ENCODE measurements at regions not wholly inside any gene's neighbourhood (a gene's known extent, or its start where the extent isn't known, plus 50 kb on each side); places are given as distances from the start of the nearest gene placed in this dataset.
"Not testable (repeated sequence)": the region's sequence is repeated elsewhere in the genome, so short reads cannot be mapped to it uniquely, and the experiment has no call there.

- Mint-ChIP-seq H3K27me3 (ENCODE audit: unreplicated experiment) (no peaks in the 10 kb centered on the region), H3K9me3 (ENCODE audit: unreplicated experiment) (no peaks in the 10 kb centered on the region), H3K36me3 (ENCODE audit: unreplicated experiment) (no peaks in the 10 kb centered on the region), H3K27ac (ENCODE audit: unreplicated experiment) (no peak overlapping the region), H3K4me1 (ENCODE audit: low read depth, unreplicated experiment) (peaks cover 10% of the 10 kb centered on the region), H3K4me3 (ENCODE audit: unreplicated experiment) (no peak overlapping the region)
- no peak for TF ChIP-seq CTCF (IDR thresholded peaks at IDR 0.05; ENCODE audit: partially characterized antibody, unreplicated experiment)
- DNase-seq, result no peak
These were observed 97.8 kb upstream of the ZC3H11B start for GRCh38 chr1:219710529-219711194.

GRCh38 chr1:219708919-219709543 lies 96.1 kb upstream of the ZC3H11B start:
- H3K36me3 Mint-ChIP-seq (ENCODE audit: unreplicated experiment), result no peaks in the 10 kb centered on the region
- no peak overlapping the region for H3K27ac Mint-ChIP-seq (ENCODE audit: unreplicated experiment)
- H3K4me3 Mint-ChIP-seq (ENCODE audit: unreplicated experiment), result no peak overlapping the region
- H3K9me3 Mint-ChIP-seq (ENCODE audit: unreplicated experiment), result no peaks in the 10 kb centered on the region
- no peak for DNase-seq
- no peak for TF ChIP-seq CTCF (IDR thresholded peaks at IDR 0.05; ENCODE audit: partially characterized antibody, unreplicated experiment)
- H3K27me3 Mint-ChIP-seq (ENCODE audit: unreplicated experiment), result no peaks in the 10 kb centered on the region
- H3K4me1 Mint-ChIP-seq (ENCODE audit: low read depth, unreplicated experiment), result peaks cover 9% of the 10 kb centered on the region

GRCh38 chr1:219707885-219708284 lies 95.0 kb upstream of the ZC3H11B start:
- DNase-seq; H3K4me1 Mint-ChIP-seq (ENCODE audit: low read depth, unreplicated experiment): not testable (repeated sequence)

DNA sequence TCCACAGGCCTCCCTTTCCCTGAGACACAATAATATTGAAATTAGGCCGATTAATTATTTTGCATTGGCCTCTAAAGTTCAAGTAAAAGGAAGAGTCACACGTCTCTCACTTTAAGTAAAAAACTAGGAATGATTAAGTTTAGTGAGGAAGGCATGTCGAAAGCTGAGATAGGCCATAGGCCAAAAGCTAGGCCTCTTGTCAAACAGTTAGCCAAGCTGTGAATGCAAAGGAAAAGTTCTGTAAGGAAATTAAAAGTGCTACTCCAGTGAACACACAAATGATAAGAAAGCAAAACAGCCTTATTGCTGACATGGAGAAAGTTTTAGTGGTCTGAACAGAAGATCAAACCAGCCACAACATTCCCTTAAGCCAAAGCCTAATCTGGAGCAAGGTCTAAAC lies 91.4 kb upstream of the ZC3H11B start:
- H3K9me3 Mint-ChIP-seq (ENCODE audit: unreplicated experiment); H3K27ac Mint-ChIP-seq (ENCODE audit: unreplicated experiment); H3K4me3 Mint-ChIP-seq (ENCODE audit: unreplicated experiment); H3K4me1 Mint-ChIP-seq (ENCODE audit: low read depth, unreplicated experiment); DNase-seq; H3K27me3 Mint-ChIP-seq (ENCODE audit: unreplicated experiment); H3K36me3 Mint-ChIP-seq (ENCODE audit: unreplicated experiment): not testable (repeated sequence)

More at GRCh38 chr1:219707885-219708284, 95.0 kb upstream of the ZC3H11B start:
- not testable (repeated sequence) for H3K9me3 Mint-ChIP-seq (ENCODE audit: unreplicated experiment); H3K4me3 Mint-ChIP-seq (ENCODE audit: unreplicated experiment); H3K36me3 Mint-ChIP-seq (ENCODE audit: unreplicated experiment); H3K27ac Mint-ChIP-seq (ENCODE audit: unreplicated experiment); H3K27me3 Mint-ChIP-seq (ENCODE audit: unreplicated experiment)

DNA sequence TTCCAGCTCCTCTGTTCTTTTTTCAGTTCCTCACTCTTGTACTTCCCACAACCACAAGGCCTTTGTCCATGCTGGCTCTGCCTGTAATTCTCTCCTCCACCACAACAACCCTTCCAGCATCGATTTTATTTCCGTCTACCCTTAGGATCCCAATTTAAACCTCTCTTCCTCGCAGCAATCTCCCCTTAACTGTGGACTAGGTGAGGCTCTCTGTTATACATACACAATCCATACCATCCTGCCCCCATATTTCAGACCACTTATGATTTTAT lies 90.4 kb upstream of the ZC3H11B start:
- no peak for TF ChIP-seq CTCF (IDR thresholded peaks at IDR 0.05; ENCODE audit: partially characterized antibody, unreplicated experiment)
- no peaks in the 10 kb centered on the region for H3K9me3 Mint-ChIP-seq (ENCODE audit: unreplicated experiment)
- H3K4me3 Mint-ChIP-seq (ENCODE audit: unreplicated experiment), result no peak overlapping the region
- no peaks in the 10 kb centered on the region for H3K4me1 Mint-ChIP-seq (ENCODE audit: low read depth, unreplicated experiment)
- no peaks in the 10 kb centered on the region for H3K36me3 Mint-ChIP-seq (ENCODE audit: unreplicated experiment)
- H3K27me3 Mint-ChIP-seq (ENCODE audit: unreplicated experiment), result no peaks in the 10 kb centered on the region
- H3K27ac Mint-ChIP-seq (ENCODE audit: unreplicated experiment), result no peak overlapping the region
- DNase-seq, result no peak

GRCh38 chr1:219701476-219701875 lies 88.6 kb upstream of the ZC3H11B start:
- Mint-ChIP-seq H3K27me3 (ENCODE audit: unreplicated experiment) (no peaks in the 10 kb centered on the region), H3K4me3 (ENCODE audit: unreplicated experiment) (no peak overlapping the region), H3K4me1 (ENCODE audit: low read depth, unreplicated experiment) (no peaks in the 10 kb centered on the region), H3K9me3 (ENCODE audit: unreplicated experiment) (no peaks in the 10 kb centered on the region), H3K36me3 (ENCODE audit: unreplicated experiment) (no peaks in the 10 kb centered on the region), H3K27ac (ENCODE audit: unreplicated experiment) (no peak overlapping the region)
- DNase-seq, result no peak
- no peak for TF ChIP-seq CTCF (IDR thresholded peaks at IDR 0.05; ENCODE audit: partially characterized antibody, unreplicated experiment)

Data from glutamatergic neuron (in vitro differentiated cells).